GM12864 (cell line): ENCODE measurements at regions not wholly inside any gene's neighbourhood (a gene's known extent, or its start where the extent isn't known, plus 50 kb on each side); places are given as distances from the start of the nearest gene placed in this dataset.

ENCODE experiments used
- DNase-seq: peaks from one replicate; pipeline ENCODE4 v3.0.0-alpha.2; 2011; ENCODE audit warnings: low read depth
- H3K4me3 ChIP-seq: 2 replicates; pipeline ENCODE4 v1.5.1; 2011; ENCODE audit warnings: mild to moderate bottlenecking, low read depth, low read length, control low read depth
- TF ChIP-seq, protein P1 (sequence below): IDR thresholded peaks from 2 replicates; pipeline ENCODE4 v1.5.1; 2011; ENCODE audit warnings: low read depth, mild to moderate bottlenecking, moderate library complexity, low read length, control low read depth, inconsistent platforms; ENCODE audit errors: missing control alignments

DNA sequence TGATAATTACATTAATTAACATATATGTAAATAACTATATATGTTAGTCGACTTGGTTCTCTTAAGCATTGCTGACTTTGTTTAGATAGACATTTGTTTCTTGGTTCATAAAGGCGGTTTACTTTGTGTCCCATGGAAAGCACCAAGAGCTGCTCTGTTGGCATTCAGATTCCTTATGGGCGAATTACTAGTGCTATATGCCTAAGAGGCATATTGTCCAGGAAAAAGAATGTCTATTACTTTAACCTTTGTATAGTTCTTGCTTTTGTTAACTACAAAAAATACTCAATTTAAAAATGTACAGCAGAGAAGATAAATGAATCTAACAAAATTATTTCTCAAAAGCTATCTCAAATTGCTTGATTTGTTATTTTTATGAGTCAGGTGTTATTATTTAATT, 532.8 kb downstream of the FAT4 start:
- TF ChIP-seq, protein P1, sequence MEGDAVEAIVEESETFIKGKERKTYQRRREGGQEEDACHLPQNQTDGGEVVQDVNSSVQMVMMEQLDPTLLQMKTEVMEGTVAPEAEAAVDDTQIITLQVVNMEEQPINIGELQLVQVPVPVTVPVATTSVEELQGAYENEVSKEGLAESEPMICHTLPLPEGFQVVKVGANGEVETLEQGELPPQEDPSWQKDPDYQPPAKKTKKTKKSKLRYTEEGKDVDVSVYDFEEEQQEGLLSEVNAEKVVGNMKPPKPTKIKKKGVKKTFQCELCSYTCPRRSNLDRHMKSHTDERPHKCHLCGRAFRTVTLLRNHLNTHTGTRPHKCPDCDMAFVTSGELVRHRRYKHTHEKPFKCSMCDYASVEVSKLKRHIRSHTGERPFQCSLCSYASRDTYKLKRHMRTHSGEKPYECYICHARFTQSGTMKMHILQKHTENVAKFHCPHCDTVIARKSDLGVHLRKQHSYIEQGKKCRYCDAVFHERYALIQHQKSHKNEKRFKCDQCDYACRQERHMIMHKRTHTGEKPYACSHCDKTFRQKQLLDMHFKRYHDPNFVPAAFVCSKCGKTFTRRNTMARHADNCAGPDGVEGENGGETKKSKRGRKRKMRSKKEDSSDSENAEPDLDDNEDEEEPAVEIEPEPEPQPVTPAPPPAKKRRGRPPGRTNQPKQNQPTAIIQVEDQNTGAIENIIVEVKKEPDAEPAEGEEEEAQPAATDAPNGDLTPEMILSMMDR, result no peak
- DNase-seq, result no peak
- no peak overlapping the region for H3K4me3 ChIP-seq

DNA sequence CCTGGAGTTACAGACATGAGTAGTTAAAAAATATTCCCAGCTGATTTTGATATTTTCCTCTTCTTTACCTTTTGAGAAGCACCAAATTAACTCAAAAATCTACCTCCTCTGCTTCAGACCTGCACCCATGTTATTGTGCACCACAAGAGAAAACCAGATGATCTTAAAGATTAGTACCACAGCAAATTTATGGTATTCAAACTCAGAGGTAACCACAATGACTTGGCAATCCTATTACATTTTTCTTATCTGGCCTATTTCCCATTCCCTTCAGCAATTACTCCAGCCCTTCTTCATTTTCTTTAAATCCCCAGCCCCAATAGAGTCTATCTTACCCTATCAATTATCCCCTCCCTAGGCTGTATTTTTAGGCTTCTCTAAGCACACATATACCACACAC, 535.1 kb downstream of the FAT4 start:
- DNase-seq, result no peak
- H3K4me3 ChIP-seq, result no peak overlapping the region

DNA sequence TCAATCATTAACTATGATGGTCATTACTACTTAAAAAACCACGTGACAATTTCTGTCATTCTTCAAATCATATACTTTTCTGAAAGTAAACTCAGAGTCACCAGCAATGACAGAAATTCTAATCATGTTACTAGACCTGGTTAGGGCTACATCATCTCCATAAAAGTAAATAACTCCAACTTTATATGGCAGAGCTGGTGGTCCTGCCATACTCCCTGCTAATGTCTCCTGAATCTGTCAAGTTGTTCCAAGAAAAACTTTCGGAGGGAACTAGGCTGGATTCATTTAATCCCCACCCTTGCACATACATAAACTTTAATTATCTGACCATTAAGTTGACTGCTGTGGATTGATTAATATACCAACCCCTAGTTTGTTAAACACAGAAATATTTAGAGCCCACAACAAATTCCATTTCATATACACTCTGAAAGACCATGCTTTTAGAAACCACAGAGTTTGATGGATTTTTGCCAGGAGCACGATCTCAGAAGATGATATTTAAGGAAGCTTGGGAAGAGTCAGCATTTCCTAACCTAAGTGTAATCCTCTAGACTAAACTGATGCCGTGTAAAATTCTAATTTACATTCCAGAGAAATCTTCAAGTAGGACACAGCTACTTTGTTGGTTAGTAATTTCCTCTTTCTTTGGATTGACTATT, 577.0 kb downstream of the FAT4 start:
- TF ChIP-seq, protein P1, result no peak
- no peak for DNase-seq
- H3K4me3 ChIP-seq, result no peak overlapping the region

More for the DNA sequence above, 535.1 kb downstream of the FAT4 start:
- TF ChIP-seq, protein P1, result no peak

DNA sequence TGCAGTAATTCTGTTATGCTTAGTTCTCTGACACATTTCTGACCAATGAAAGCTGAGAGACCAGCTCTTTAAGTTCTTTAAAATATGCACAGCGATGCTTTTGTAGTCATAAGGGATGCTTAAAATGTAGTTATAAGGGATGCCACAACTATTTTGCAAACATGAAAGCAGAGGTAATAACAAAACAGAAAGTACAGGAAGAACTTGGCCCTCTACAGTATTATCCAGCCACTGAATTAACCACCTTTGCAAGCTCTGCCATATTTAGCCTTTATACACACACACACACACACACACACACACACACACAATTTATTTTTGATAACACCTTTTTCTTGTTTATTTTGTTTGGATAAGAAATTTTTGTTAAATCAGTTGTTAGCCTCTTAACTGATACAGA, 590.0 kb downstream of the FAT4 start:
- TF ChIP-seq, protein P1, result no peak
- no peak for DNase-seq
- H3K4me3 ChIP-seq, result no peak overlapping the region

DNA sequence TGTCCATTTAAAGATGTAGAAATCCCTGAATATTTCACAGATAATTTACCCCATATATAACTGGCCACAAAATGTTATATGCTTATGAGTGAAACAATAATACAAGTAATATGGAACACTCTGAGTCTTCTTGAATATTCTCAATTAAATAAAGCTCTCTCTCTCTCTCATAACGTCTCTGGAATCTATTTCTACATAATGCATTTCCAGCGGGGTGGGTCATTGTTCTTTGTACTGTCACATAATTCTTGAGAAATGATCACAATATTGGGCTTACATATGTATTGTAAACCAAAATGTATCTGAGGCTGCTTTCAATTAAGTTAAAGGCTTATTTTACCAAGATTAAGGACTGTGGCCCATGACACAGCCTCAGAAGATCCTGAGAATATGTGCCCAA, 596.3 kb downstream of the FAT4 start:
- no peak for DNase-seq
- TF ChIP-seq, protein P1, result no peak

DNA sequence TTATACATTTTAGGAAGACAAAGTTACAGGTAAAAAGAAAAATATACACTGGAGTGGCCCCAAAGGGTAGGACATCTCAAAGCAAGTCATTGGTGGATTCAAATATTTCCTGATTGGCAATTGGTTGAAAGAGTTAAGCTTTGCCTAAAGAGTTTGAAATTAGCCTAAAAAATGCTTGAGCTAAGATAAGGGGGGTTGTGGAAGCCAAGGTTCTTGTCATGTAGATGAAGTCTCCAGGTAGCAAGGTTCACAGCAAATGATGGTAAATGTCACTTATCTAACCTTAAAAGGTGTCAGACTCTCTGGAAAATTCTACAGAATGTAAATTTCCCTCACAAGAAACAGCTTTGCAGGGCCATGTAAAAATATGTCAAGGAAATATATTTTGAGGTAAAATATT, 596.7 kb downstream of the FAT4 start:
- no peak overlapping the region for H3K4me3 ChIP-seq
- no peak for DNase-seq
- TF ChIP-seq, protein P1, result no peak

More for the DNA sequence above, 596.3 kb downstream of the FAT4 start:
- no peak overlapping the region for H3K4me3 ChIP-seq

DNA sequence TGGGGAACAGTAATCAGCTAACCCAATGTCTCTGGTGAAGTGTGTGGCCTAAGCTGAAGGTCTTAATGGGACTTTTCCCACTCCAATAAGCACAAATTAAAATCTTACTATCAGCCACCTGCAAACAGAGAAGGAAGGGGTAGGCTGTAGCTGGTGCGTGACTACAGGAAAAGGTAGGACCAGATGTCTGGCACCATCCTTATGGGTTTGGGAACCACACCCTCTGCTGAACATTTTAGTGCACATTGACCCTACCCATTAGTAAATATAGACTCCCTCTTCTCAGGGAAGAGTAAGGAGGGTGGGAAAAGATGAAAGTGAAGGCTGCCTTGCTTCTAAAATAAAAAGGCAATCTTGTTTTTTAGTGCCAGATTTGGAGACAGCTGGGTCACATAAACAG, 602.8 kb downstream of the FAT4 start:
- TF ChIP-seq, protein P1, result no peak
- H3K4me3 ChIP-seq, result no peak overlapping the region
- no peak for DNase-seq
